Stimulated activated CD8-positive, alpha-beta memory T cell treated with anti-CD3 and anti-CD28 coated beads, Interleukin-7, amount 100 ng/mL, for 4 hours (primary cell): ENCODE measurements at regions not wholly inside any gene's neighbourhood (a gene's known extent, or its start where the extent isn't known, plus 50 kb on each side); places are given as distances from the start of the nearest gene placed in this dataset.
"Not testable (repeated sequence)": the region's sequence is repeated elsewhere in the genome, so short reads cannot be mapped to it uniquely, and the experiment has no call there.

Experiments
- DNase-seq, 2 donors: peaks; one replicate each; pipeline ENCODE4 v3.0.0-alpha.2; 2020; ENCODE audit warnings: low read depth in 2 of 2

- DNase-seq: no peak
Observed at GRCh38 chr10:124183617-124184016, 90.2 kb upstream of the CHST15 start.

GRCh38 chr10:124182088-124182541, 88.7 kb upstream of the CHST15 start:
- no peak for DNase-seq

GRCh38 chr10:124181656-124182055, 88.3 kb upstream of the CHST15 start:
- DNase-seq: no peak

- DNase-seq: no peak
Observed at GRCh38 chr10:124180947-124181549, 87.7 kb upstream of the CHST15 start.

- no peak for DNase-seq
Observed at GRCh38 chr10:124180044-124180745, 86.8 kb upstream of the CHST15 start.

GRCh38 chr10:124179308-124180043, 86.1 kb upstream of the CHST15 start:
- no peak for DNase-seq

- DNase-seq: no peak
Observed at GRCh38 chr10:124177180-124177518, 83.8 kb upstream of the CHST15 start.

GRCh38 chr10:124176349-124177179, 83.2 kb upstream of the CHST15 start:
- DNase-seq: no peak

GRCh38 chr10:124175701-124176348, 82.4 kb upstream of the CHST15 start:
- no peak for DNase-seq

- DNase-seq: no peak
Observed at GRCh38 chr10:124174673-124175645, 81.6 kb upstream of the CHST15 start.

GRCh38 chr10:124174071-124174566, 80.7 kb upstream of the CHST15 start:
- no peak for DNase-seq

GRCh38 chr10:124173298-124173900, 80.0 kb upstream of the CHST15 start:
- no peak for DNase-seq

- DNase-seq: no peak
Observed at GRCh38 chr10:124172181-124172916, 79.0 kb upstream of the CHST15 start.

GRCh38 chr10:124171561-124171960, 78.2 kb upstream of the CHST15 start:
- no peak for DNase-seq

- no peak for DNase-seq
Observed at GRCh38 chr10:124170631-124171030, 77.2 kb upstream of the CHST15 start.

GRCh38 chr10:124168991-124169802, 75.8 kb upstream of the CHST15 start:
- DNase-seq: no peak

- DNase-seq: no peak
Observed at GRCh38 chr10:124168581-124168980, 75.2 kb upstream of the CHST15 start.

GRCh38 chr10:124167925-124168324, 74.5 kb upstream of the CHST15 start:
- not testable (repeated sequence) for DNase-seq
